ENCODE measurements at regions not wholly inside any gene's neighbourhood (a gene's known extent, or its start where the extent isn't known, plus 50 kb on each side); places are given as distances from the start of the nearest gene placed in this dataset.

GRCh38 chr7:55690-56248, 136.6 kb upstream of the FAM20C start:
- no peak overlapping the region for H3K27ac ChIP-seq
- no peak for ATAC-seq
- peak; percentile 13 for DNase-seq
- no peaks in the 10 kb centered on the region for H3K27me3 ChIP-seq (ENCODE audit: low read depth)
- H3K4me3 ChIP-seq = no peak overlapping the region
- no peaks in the 10 kb centered on the region for H3K9me3 ChIP-seq
- intact Hi-C loops (cut with DNase I) = no loop called here
- TF ChIP-seq, protein P1, sequence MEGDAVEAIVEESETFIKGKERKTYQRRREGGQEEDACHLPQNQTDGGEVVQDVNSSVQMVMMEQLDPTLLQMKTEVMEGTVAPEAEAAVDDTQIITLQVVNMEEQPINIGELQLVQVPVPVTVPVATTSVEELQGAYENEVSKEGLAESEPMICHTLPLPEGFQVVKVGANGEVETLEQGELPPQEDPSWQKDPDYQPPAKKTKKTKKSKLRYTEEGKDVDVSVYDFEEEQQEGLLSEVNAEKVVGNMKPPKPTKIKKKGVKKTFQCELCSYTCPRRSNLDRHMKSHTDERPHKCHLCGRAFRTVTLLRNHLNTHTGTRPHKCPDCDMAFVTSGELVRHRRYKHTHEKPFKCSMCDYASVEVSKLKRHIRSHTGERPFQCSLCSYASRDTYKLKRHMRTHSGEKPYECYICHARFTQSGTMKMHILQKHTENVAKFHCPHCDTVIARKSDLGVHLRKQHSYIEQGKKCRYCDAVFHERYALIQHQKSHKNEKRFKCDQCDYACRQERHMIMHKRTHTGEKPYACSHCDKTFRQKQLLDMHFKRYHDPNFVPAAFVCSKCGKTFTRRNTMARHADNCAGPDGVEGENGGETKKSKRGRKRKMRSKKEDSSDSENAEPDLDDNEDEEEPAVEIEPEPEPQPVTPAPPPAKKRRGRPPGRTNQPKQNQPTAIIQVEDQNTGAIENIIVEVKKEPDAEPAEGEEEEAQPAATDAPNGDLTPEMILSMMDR (IDR thresholded peaks at IDR 0.05) = no peak
- H3K36me3 ChIP-seq = no peaks in the 10 kb centered on the region
- H3K4me1 ChIP-seq = peaks cover 3% of the 10 kb centered on the region

DNA sequence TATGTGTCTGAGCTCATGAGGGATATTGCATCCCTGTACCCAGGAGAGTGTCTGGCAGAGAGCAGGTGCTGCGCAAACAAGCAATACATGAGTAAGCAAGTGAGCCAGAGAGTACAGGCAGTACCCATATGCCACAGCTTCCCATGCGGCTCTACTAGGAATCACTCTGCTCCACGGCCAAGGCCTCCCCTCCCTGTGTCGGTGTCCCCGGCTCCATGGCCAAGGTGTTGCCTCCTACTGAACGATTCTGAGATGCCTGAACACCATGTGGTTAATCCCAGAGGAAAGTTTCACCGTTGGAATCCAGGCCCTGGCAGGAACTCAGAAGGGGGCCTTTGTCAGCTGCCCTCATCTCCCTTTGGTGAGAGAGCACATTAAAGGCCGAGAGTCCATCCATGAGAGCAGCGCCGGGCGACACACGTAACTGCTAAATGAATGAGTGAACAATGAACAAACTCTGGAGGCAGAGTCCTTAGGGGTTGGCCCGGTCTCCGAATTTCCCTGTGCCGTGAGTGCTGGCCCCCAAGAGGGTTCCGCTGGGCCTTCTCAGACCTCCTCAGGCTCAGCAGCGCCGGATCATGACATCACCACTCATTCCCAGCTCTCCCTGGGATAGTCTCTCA, 136.0 kb upstream of the FAM20C start:
- no peaks in the 10 kb centered on the region for H3K9me3 ChIP-seq
- no peaks in the 10 kb centered on the region for H3K27me3 ChIP-seq (ENCODE audit: low read depth)
- intact Hi-C loops (cut with DNase I) = no loop called here
- DNase-seq (peak; percentile 50), ATAC-seq (peak; percentile 56 to 69)
- H3K4me1 ChIP-seq = peaks cover 3% of the 10 kb centered on the region
- no peak overlapping the region for H3K27ac ChIP-seq
- H3K4me3 ChIP-seq = no peak overlapping the region
- no peaks in the 10 kb centered on the region for H3K36me3 ChIP-seq
- TF ChIP-seq, protein P1 (IDR thresholded peaks at IDR 0.05) = no peak

DNA sequence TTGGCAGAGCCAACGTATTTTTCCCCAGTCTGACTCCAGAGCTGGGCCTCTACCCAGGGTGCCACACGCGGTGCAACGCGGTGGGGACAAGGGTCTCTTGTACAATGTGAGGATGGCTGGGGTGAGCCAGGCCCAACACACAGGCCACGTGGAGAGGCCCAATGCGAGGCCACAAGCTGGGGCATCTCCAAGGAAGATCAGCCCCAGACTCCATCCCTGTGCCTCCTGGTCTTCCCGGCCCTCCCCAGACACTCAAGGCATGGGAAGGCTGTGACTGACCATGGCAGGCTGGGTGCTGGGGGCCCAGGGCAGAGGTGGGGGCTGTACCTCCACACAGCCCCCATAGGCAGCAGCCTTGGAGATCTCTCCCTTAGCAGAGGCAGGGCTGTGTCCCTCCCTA, 135.3 kb upstream of the FAM20C start:
- intact Hi-C loops (cut with DNase I) = no loop called here
- TF ChIP-seq, protein P1 (IDR thresholded peaks at IDR 0.05) = no peak
- H3K9me3 ChIP-seq = no peaks in the 10 kb centered on the region
- no peak for ATAC-seq
- no peaks in the 10 kb centered on the region for H3K27me3 ChIP-seq (ENCODE audit: low read depth)
- H3K4me1 ChIP-seq = peaks cover 3% of the 10 kb centered on the region
- H3K27ac ChIP-seq = no peak overlapping the region
- no peak overlapping the region for H3K4me3 ChIP-seq
- peak; percentile 27 for DNase-seq
- H3K36me3 ChIP-seq = no peaks in the 10 kb centered on the region

DNA sequence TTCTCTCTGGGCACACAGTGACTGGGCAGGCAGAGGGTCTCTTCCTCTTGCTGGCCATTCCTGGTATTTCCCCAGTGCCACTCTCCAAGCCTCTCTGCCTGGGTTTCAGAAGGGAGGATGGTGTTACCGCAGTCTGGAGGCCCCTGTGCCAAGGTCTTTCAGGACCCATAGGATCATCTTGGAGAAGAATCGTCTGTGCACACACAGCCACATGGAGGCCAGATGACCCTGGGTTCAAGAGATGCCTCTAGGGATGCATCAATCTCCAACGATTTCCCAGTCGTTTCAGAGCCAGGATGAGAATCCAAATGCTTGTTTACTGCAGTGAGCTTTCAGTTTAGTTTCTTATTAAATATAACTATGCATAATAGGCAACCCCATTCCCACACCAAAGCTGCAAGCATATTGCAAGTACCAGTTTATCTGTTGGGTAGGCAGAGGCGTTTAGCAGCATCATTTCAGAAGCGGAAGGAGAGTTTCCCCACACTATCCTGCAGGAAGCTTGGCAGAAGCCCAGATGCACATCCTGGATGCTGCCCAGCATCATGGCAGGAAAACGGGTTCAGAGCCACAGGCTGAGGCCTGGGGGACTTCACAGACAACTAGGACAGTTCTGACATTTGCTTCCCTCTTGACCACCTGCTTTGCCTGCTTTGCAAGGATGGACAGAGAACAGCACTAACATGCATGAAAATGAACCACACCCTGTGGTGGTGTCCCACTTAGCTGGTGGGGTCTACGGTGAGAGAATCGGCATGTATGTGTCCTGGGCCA, 134.7 kb upstream of the FAM20C start:
- intact Hi-C loops (cut with DNase I) = no loop called here
- DNase-seq (peak; percentile 8), ATAC-seq (no peak)
- Histone ChIP-seq H3K27me3 (ENCODE audit: low read depth) (no peaks in the 10 kb centered on the region), H3K36me3 (no peaks in the 10 kb centered on the region), H3K27ac (no peak overlapping the region), H3K4me1 (peaks cover 3% of the 10 kb centered on the region), H3K9me3 (no peaks in the 10 kb centered on the region), H3K4me3 (no peak overlapping the region)
- TF ChIP-seq, protein P1 (IDR thresholded peaks at IDR 0.05) = no peak

DNA sequence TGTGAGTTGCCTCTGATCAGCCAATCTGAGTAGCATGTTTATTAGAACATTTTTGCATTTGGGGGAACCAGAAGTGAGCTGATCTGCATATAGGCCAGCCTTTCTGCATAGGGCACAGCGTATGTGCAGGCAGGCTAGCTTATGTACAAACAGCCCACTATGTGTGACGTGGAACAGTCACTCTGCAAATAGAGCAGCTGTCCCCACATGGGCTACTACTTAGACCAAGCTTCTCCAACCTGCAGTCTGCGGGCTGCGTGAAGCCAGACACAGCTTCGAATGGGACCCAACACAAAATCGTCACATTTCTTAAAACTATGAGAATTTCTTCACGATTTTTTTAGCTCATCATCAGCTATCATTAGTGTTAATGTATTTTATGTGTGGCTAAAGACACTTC, 134.1 kb upstream of the FAM20C start:
- Histone ChIP-seq H3K27me3 (ENCODE audit: low read depth) (no peaks in the 10 kb centered on the region), H3K9me3 (no peaks in the 10 kb centered on the region), H3K27ac (no peak overlapping the region), H3K4me1 (peaks cover 3% of the 10 kb centered on the region), H3K4me3 (no peak overlapping the region), H3K36me3 (no peaks in the 10 kb centered on the region)
- no peak for ATAC-seq
- TF ChIP-seq, protein P1 (IDR thresholded peaks at IDR 0.05) = no peak
- DNase-seq = peak; percentile 13
- intact Hi-C loops (cut with DNase I) = no loop called here

Measured in lower lobe of right lung (tissue), 2 donors.